GOT3 (cell line): ENCODE measurements at regions not wholly inside any gene's neighbourhood (a gene's known extent, or its start where the extent isn't known, plus 50 kb on each side); places are given as distances from the start of the nearest gene placed in this dataset.
"Not testable (repeated sequence)": the region's sequence is repeated elsewhere in the genome, so short reads cannot be mapped to it uniquely, and the experiment has no call there.

Experiments
- DNase-seq: peaks from one replicate; lab custom pipeline; 2025; ENCODE audit warnings: mixed read lengths; lab: John Stamatoyannopoulos, UW

- no peak for DNase-seq
These were observed 61.7 kb downstream of the KPNA2 start for GRCh38 chr17:68097161-68097805.

GRCh38 chr17:68099341-68099753, 63.8 kb downstream of the KPNA2 start:
- not testable (repeated sequence) for DNase-seq

- DNase-seq, result no peak
These were observed 64.6 kb downstream of the KPNA2 start for GRCh38 chr17:68100000-68100641.

- peak; percentile 49 for DNase-seq
These were observed 65.8 kb downstream of the KPNA2 start for GRCh38 chr17:68101075-68101986.

- DNase-seq, result no peak
These were observed 66.4 kb downstream of the KPNA2 start for GRCh38 chr17:68101987-68102314.

GRCh38 chr17:68102318-68102758, 66.8 kb downstream of the KPNA2 start:
- DNase-seq, result no peak

GRCh38 chr17:68103148-68103547, 67.6 kb downstream of the KPNA2 start:
- no peak for DNase-seq

GRCh38 chr17:68106085-68106484, 70.5 kb downstream of the KPNA2 start:
- no peak for DNase-seq

GRCh38 chr17:68107373-68107772, 71.8 kb downstream of the KPNA2 start:
- no peak for DNase-seq

GRCh38 chr17:68108313-68109000, 72.9 kb downstream of the KPNA2 start:
- no peak for DNase-seq

- not testable (repeated sequence) for DNase-seq
These were observed 73.9 kb downstream of the KPNA2 start for GRCh38 chr17:68109404-68109803.

- not testable (repeated sequence) for DNase-seq
These were observed 80.7 kb downstream of the KPNA2 start for GRCh38 chr17:68116211-68116610.

GRCh38 chr17:68122587-68122986, 87.1 kb downstream of the KPNA2 start:
- DNase-seq, result no peak

- DNase-seq, result no peak
These were observed 89.8 kb downstream of the KPNA2 start for GRCh38 chr17:68125111-68125870.

GRCh38 chr17:68127914-68128313, 92.4 kb downstream of the KPNA2 start:
- DNase-seq, result no peak

GRCh38 chr17:68131456-68131855, 95.9 kb downstream of the KPNA2 start:
- DNase-seq, result no peak

- no peak for DNase-seq
These were observed 98.0 kb downstream of the KPNA2 start for GRCh38 chr17:68133346-68134045.

GRCh38 chr17:68134046-68134637, 98.6 kb downstream of the KPNA2 start:
- DNase-seq, result no peak

- no peak for DNase-seq
These were observed 99.2 kb downstream of the KPNA2 start for GRCh38 chr17:68134731-68135130.

GRCh38 chr17:68135141-68135887, 99.8 kb downstream of the KPNA2 start:
- DNase-seq, result no peak
